AG04450 (cell line): ENCODE measurements at regions not wholly inside any gene's neighbourhood (a gene's known extent, or its start where the extent isn't known, plus 50 kb on each side); places are given as distances from the start of the nearest gene placed in this dataset.

Experiments
- CTCF ChIA-PET: fragments of 300-600, 350-600 bp; formaldehyde crosslinking; extraction: SDS; loops from one replicate; lab custom pipeline; 2022; ENCODE audit warnings: antibody characterized with exemption, inconsistent platforms; lab: Charles Lee
- POLR2A ChIA-PET: fragments of 350-600 bp; formaldehyde crosslinking; extraction: SDS; loops from one replicate; lab custom pipeline; 2021; ENCODE audit warnings: antibody characterized with exemption, inconsistent platforms; lab: Yijun Ruan, JAX
- DNase-seq: peaks from one replicate; pipeline ENCODE4 v3.0.0-alpha.2; 2011; ENCODE audit warnings: low read depth, low spot score
- H3K27ac ChIP-seq: one replicate; pipeline ENCODE4 v1.5.1; 2012; ENCODE audit warnings: low read depth, low read length, control low read depth
- H3K27me3 ChIP-seq: one replicate; pipeline ENCODE4 v1.6.0; 2012; ENCODE audit warnings: low read length; ENCODE audit not compliant: control insufficient read depth, insufficient read depth
- H3K4me3 ChIP-seq: 2 replicates; pipeline ENCODE4 v1.5.1; 2011; ENCODE audit warnings: mild to moderate bottlenecking, low read depth, low read length, control low read depth
- H3K9me3 ChIP-seq: 2 replicates; pipeline ENCODE4 v1.5.1; 2012; ENCODE audit warnings: low read length; ENCODE audit not compliant: control insufficient read depth, insufficient read depth
- CTCF ChIP-seq: IDR thresholded peaks from 2 replicates; pipeline ENCODE4 v1.5.1; 2011; ENCODE audit warnings: low read depth, low read length, control low read depth, inconsistent platforms

DNA sequence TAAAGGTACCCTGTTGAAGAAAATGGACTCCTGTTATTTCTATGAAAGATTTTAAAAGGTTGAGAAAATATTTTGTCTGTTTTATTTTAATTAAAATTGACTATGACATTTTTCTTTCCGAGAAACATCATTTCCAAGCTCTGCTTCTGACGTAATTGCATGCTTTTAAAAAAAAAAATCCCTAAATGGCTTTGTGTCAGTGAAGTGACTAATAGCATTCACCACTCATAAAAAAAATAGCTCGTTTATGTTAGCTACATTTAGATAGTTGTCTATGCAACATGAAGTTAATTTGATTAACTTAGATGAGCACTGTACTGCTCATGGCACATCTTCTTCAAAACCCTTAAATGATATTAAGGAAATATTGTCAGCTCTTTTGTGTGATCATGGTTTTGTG, 105.1 kb upstream of the KLHL13 start:
- no peak for DNase-seq
- no peak for TF ChIP-seq CTCF
- H3K9me3 ChIP-seq: no peaks in the 10 kb centered on the region
- H3K27ac ChIP-seq: no peak overlapping the region
- POLR2A ChIA-PET: no interaction called here
- no peak overlapping the region for H3K4me3 ChIP-seq
- CTCF ChIA-PET: no interaction called here
- H3K27me3 ChIP-seq: no peaks in the 10 kb centered on the region

DNA sequence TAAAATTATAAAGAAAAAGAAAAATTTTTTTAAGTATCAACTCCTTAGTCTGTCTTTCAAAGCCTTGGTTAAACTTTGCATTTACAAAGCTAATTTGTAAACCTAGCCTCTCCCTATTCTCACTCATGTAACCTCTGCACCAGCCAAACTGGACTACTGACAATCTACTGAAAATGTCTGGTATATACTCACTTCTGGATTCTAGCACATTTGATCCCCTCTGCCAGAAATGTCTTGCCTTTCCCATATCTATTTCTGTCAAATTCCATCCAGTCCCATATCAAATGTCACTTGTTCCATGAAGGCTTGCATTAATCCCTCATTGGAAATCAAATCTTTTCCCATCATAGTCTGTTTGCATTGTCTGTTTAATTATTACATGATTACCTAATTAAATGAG, 105.8 kb upstream of the KLHL13 start:
- ChIA-PET CTCF (no interaction called here), POLR2A (no interaction called here)
- DNase-seq: no peak
- no peaks in the 10 kb centered on the region for H3K27me3 ChIP-seq
- no peak for TF ChIP-seq CTCF
- H3K27ac ChIP-seq: no peak overlapping the region
- H3K9me3 ChIP-seq: no peaks in the 10 kb centered on the region
- no peak overlapping the region for H3K4me3 ChIP-seq

GRCh38 chrX:118225711-118226428, 109.3 kb upstream of the KLHL13 start:
- POLR2A ChIA-PET: no interaction called here
- TF ChIP-seq CTCF: peak; percentile 47
- no peaks in the 10 kb centered on the region for H3K9me3 ChIP-seq
- H3K4me3 ChIP-seq: no peak overlapping the region
- H3K27ac ChIP-seq: no peak overlapping the region
- DNase-seq: no peak
- no peaks in the 10 kb centered on the region for H3K27me3 ChIP-seq
- CTCF ChIA-PET: interaction anchor here (1.7 kb wide), 1 partner anchor 241 kb away, joined by 7 read pairs; no protein-coding TSS in a partner anchor

DNA sequence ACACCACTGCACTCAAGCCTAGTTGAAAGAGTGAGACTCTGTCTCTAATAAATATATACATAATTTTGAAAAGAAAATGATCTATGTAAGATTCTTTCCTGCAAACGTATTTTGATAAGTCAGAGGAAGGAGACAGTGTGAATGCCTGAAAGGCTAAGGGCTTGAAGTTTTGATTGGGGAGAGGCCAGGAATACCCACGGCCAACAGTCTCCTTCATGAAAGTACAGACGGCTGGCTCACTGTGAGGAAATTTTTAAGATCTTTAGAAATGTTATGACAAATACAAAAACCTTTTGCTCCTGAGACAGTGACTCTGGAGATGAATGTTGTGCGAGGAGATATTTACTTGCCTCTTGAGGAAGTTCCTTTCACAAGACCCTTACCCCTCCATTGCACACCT, 111.4 kb upstream of the KLHL13 start:
- TF ChIP-seq CTCF: no peak
- CTCF ChIA-PET: no interaction called here
- no peak for DNase-seq

GRCh38 chrX:118228456-118228855, 111.8 kb upstream of the KLHL13 start:
- DNase-seq: no peak
- TF ChIP-seq CTCF: no peak
- Histone ChIP-seq H3K27me3 (no peaks in the 10 kb centered on the region), H3K4me3 (no peak overlapping the region), H3K27ac (no peak overlapping the region), H3K9me3 (no peaks in the 10 kb centered on the region)
- ChIA-PET POLR2A (no interaction called here), CTCF (no interaction called here)

More for the DNA sequence above, 111.4 kb upstream of the KLHL13 start:
- Histone ChIP-seq H3K27ac (no peak overlapping the region), H3K4me3 (no peak overlapping the region), H3K9me3 (no peaks in the 10 kb centered on the region), H3K27me3 (no peaks in the 10 kb centered on the region)
- POLR2A ChIA-PET: no interaction called here
